Left forelimb (tissue), 1 donor: ENCODE measurements at regions not wholly inside any gene's neighbourhood (a gene's known extent, or its start where the extent isn't known, plus 50 kb on each side); places are given as distances from the start of the nearest gene placed in this dataset.

ENCODE experiments used
- DNase-seq: peaks from one replicate; pipeline ENCODE4 v3.0.0-alpha.2; 2018; ENCODE audit warnings: low spot score

GRCh38 chr11:19403196-19403895, 162.6 kb upstream of the E2F8 start:
- no peak for DNase-seq

- no peak for DNase-seq
Measured at GRCh38 chr11:19400296-19400695, 159.6 kb upstream of the E2F8 start.

- peak; percentile 40 for DNase-seq
Measured at GRCh38 chr11:19398772-19399527, 158.2 kb upstream of the E2F8 start.

GRCh38 chr11:19398273-19398672, 157.5 kb upstream of the E2F8 start:
- DNase-seq: no peak

GRCh38 chr11:19395050-19395449, 154.3 kb upstream of the E2F8 start:
- DNase-seq: peak; percentile 20

GRCh38 chr11:19394525-19395016, 153.8 kb upstream of the E2F8 start:
- DNase-seq: peak; percentile 15

GRCh38 chr11:19393941-19394340, 153.2 kb upstream of the E2F8 start:
- DNase-seq: no peak

GRCh38 chr11:19392847-19393518, 152.2 kb upstream of the E2F8 start:
- peak; percentile 23 for DNase-seq

GRCh38 chr11:19392321-19392720, 151.6 kb upstream of the E2F8 start:
- DNase-seq: peak; percentile 9

- DNase-seq: no peak
Measured at GRCh38 chr11:19391652-19392051, 150.9 kb upstream of the E2F8 start.

- peak; percentile 55 for DNase-seq
Measured at GRCh38 chr11:19391026-19391425, 150.3 kb upstream of the E2F8 start.

- peak; percentile 20 for DNase-seq
Measured at GRCh38 chr11:19389787-19390303, 149.1 kb upstream of the E2F8 start.

- no peak for DNase-seq
Measured at GRCh38 chr11:19382131-19382611, 141.4 kb upstream of the E2F8 start.

GRCh38 chr11:19380375-19380774, 139.6 kb upstream of the E2F8 start:
- DNase-seq: no peak

GRCh38 chr11:19379465-19379864, 138.7 kb upstream of the E2F8 start:
- DNase-seq: no peak

GRCh38 chr11:19378814-19379213, 138.1 kb upstream of the E2F8 start:
- no peak for DNase-seq

GRCh38 chr11:19377881-19378280, 137.1 kb upstream of the E2F8 start:
- no peak for DNase-seq

GRCh38 chr11:19375440-19375839, 134.7 kb upstream of the E2F8 start:
- DNase-seq: no peak

- no peak for DNase-seq
Measured at GRCh38 chr11:19374151-19374569, 133.4 kb upstream of the E2F8 start.

GRCh38 chr11:19372381-19372780, 131.6 kb upstream of the E2F8 start:
- DNase-seq: no peak

- DNase-seq: no peak
Measured at GRCh38 chr11:19370100-19370861, 129.5 kb upstream of the E2F8 start.
